Retinal pigment epithelial cell (primary cell): ENCODE measurements at regions not wholly inside any gene's neighbourhood (a gene's known extent, or its start where the extent isn't known, plus 50 kb on each side); places are given as distances from the start of the nearest gene placed in this dataset.
A peak's percentile ranks its signal among the peaks of the same experiment; 100 is the strongest.

Experiments
- DNase-seq: peaks from one replicate; pipeline ENCODE4 v3.0.0-alpha.2; 2010; ENCODE audit warnings: low read depth
- H3K4me3 ChIP-seq: 2 replicates; pipeline ENCODE4 v1.5.1; 2011; ENCODE audit warnings: mild to moderate bottlenecking, low read length, control low read depth, moderate library complexity
- CTCF ChIP-seq: conservative IDR thresholded peaks from 2 replicates; pipeline ENCODE4 v1.5.1; 2011; ENCODE audit warnings: low read depth, low read length, control low read depth, inconsistent platforms

- no peak for DNase-seq
- H3K4me3 ChIP-seq, result no peak overlapping the region
- no peak for TF ChIP-seq CTCF
Observed at GRCh38 chr3:94179059-94179458, 116.2 kb downstream of the NSUN3 start.

DNA sequence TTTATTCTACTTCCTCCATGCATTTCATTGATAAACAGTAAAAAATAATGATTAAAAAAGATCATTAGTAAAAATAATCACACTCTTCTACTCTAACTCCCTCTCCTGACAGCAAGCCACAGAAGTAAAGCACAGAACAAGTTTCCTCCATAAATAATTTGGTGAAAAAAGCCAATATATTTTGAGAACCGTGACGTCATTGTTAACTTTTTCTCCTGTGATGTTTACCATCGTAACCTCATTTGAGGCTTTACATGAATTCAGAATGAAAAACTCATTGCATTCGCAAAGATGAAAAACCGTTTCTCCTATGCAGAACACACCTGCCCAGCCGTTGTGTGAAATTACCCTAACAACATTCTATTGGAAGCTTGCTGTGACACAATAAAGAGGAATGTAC lies 120.7 kb downstream of the NSUN3 start:
- DNase-seq, result no peak
- H3K4me3 ChIP-seq, result no peak overlapping the region
- TF ChIP-seq CTCF, result no peak

DNA sequence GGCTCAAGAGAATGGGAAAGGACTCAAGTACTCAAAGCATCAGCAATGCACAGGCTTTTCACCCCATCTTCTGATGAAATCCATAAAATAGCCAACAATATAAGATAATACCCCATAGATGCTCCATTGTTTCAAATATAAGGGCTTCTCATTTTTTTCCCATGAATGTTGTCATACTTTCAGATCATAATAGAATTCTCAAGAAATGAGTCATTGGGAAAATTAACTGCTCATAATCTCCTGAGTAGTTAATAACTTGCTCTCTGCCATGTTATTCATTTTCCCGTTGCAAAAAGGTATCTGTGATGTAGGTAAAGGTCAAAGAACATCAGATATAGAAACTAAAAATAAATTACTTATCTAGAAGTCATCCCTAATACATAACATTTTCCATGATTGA lies 121.9 kb downstream of the NSUN3 start:
- DNase-seq, result peak; percentile 79
- no peak overlapping the region for H3K4me3 ChIP-seq
- TF ChIP-seq CTCF, result no peak

GRCh38 chr3:94185753-94186152 lies 122.9 kb downstream of the NSUN3 start:
- H3K4me3 ChIP-seq, result no peak overlapping the region
- DNase-seq, result no peak
- no peak for TF ChIP-seq CTCF

- H3K4me3 ChIP-seq, result no peak overlapping the region
- no peak for TF ChIP-seq CTCF
- no peak for DNase-seq
Observed at GRCh38 chr3:94187697-94188096, 124.8 kb downstream of the NSUN3 start.

- no peak for DNase-seq
- H3K4me3 ChIP-seq, result no peak overlapping the region
- TF ChIP-seq CTCF, result no peak
Observed at GRCh38 chr3:94195381-94195780, 132.5 kb downstream of the NSUN3 start.

GRCh38 chr3:94206291-94206690 lies 143.4 kb downstream of the NSUN3 start:
- no peak for TF ChIP-seq CTCF
- no peak for DNase-seq
- H3K4me3 ChIP-seq, result no peak overlapping the region
